ENCODE measurements at regions not wholly inside any gene's neighbourhood (a gene's known extent, or its start where the extent isn't known, plus 50 kb on each side); places are given as distances from the start of the nearest gene placed in this dataset.

DNA sequence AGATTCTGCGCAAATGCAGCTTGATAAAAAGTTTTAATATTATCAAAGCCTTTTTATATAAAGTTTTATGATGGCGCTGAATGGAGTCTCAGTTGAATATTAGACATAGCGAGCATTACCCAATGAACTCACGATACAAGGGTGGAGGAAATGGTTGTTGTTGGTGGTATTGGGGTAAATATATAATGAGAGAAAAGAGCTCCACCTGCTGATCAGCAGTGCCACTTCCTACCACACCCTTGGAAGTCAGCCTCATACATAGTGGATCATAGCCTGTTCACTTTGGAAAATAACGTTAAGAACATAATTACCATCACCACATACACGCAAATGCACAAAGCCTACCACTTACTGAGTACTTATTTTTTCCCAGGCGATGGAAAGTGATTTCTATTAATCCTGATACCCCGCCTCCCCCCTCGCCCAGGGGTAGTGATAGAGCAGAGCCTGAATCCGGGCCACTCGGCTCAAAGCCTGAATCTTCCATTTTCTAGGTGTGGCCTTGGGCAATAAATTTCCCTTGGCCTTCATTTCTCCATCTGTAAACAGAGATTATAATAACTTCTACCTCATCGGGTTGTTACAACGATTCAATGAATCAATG is 358.3 kb downstream of the KLF5 start:
- CTCF ChIA-PET: no interaction called here
- no peak for TF ChIP-seq SIN3A (IDR thresholded peaks at IDR 0.05; ENCODE audit: borderline replicate concordance, insufficient read depth, low read depth, low read length)
- TF ChIP-seq, protein P1, sequence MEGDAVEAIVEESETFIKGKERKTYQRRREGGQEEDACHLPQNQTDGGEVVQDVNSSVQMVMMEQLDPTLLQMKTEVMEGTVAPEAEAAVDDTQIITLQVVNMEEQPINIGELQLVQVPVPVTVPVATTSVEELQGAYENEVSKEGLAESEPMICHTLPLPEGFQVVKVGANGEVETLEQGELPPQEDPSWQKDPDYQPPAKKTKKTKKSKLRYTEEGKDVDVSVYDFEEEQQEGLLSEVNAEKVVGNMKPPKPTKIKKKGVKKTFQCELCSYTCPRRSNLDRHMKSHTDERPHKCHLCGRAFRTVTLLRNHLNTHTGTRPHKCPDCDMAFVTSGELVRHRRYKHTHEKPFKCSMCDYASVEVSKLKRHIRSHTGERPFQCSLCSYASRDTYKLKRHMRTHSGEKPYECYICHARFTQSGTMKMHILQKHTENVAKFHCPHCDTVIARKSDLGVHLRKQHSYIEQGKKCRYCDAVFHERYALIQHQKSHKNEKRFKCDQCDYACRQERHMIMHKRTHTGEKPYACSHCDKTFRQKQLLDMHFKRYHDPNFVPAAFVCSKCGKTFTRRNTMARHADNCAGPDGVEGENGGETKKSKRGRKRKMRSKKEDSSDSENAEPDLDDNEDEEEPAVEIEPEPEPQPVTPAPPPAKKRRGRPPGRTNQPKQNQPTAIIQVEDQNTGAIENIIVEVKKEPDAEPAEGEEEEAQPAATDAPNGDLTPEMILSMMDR (IDR thresholded peaks at IDR 0.05): peak; percentile 37

DNA sequence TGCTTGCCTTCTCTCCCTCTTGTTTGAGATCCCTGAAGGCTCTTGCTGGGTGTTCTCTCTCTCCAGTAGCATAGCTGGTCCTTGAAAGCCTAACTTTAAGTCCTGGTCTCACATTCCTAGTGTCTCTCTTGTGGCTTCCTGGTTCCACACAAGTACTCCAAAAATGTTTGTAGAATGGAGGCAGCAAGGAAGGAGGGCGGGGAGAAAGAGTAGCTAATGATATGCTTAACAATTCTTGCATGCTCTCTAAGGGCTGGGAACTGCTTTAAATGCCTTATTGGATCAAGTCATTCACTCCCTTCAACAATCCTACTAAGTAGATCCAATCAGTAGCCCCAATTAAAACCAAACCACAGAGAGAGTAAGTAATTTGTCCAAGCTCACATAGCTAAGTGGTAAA is 357.3 kb downstream of the KLF5 start:
- CTCF ChIA-PET: no interaction called here

More for the DNA sequence above, 358.3 kb downstream of the KLF5 start:
- in situ Hi-C loops (cut with HindIII; ENCODE audit: low pct_unique_long_range_greater_than_20kb, low sequenced_read_pairs): no loop called here
- no peak for ATAC-seq
- no peaks in the 10 kb centered on the region for H3K9me3 ChIP-seq (ENCODE audit: control insufficient read depth, insufficient read depth, low read depth, low read length)
- DNase-seq (ENCODE audit: low read depth, low spot score): no peak
- no peak overlapping the region for H3K27ac ChIP-seq (ENCODE audit: low read length)
- POLR2A ChIA-PET: no interaction called here
- H3K4me3 ChIP-seq (ENCODE audit: low read depth in 2 of 2, low read length in 2 of 2): no peak overlapping the region
- H3K4me1 ChIP-seq (ENCODE audit: control insufficient read depth, insufficient read depth, low read length): no peaks in the 10 kb centered on the region
- BruUV-seq (replicated peaks): no TSS peak
- H3K36me3 ChIP-seq (ENCODE audit: control insufficient read depth, insufficient read depth, low read length): no peaks in the 10 kb centered on the region
- intact Hi-C loops (cut with micrococcal nuclease; ENCODE audit: unreplicated experiment): no loop called here
- H3K27me3 ChIP-seq (ENCODE audit: control insufficient read depth, insufficient read depth, low read length): no peaks in the 10 kb centered on the region

More for the DNA sequence above, 357.3 kb downstream of the KLF5 start:
- no peaks in the 10 kb centered on the region for H3K9me3 ChIP-seq (ENCODE audit: control insufficient read depth, insufficient read depth, low read depth, low read length)
- POLR2A ChIA-PET: no interaction called here
- H3K36me3 ChIP-seq (ENCODE audit: control insufficient read depth, insufficient read depth, low read length): no peaks in the 10 kb centered on the region
- no peak for DNase-seq (ENCODE audit: low read depth, low spot score)
- no peak overlapping the region for H3K4me3 ChIP-seq (ENCODE audit: low read depth in 2 of 2, low read length in 2 of 2)
- no TSS peak for BruUV-seq (replicated peaks)
- no peaks in the 10 kb centered on the region for H3K4me1 ChIP-seq (ENCODE audit: control insufficient read depth, insufficient read depth, low read length)
- no peak for ATAC-seq
- H3K27me3 ChIP-seq (ENCODE audit: control insufficient read depth, insufficient read depth, low read length): no peaks in the 10 kb centered on the region
- in situ Hi-C loops (cut with HindIII; ENCODE audit: low pct_unique_long_range_greater_than_20kb, low sequenced_read_pairs): no loop called here
- no peak overlapping the region for H3K27ac ChIP-seq (ENCODE audit: low read length)
- intact Hi-C loops (cut with micrococcal nuclease; ENCODE audit: unreplicated experiment): no loop called here
- TF ChIP-seq POLR2AphosphoS5 (IDR thresholded peaks at IDR 0.05; ENCODE audit: low read depth, low read length) (no peak), SIN3A (IDR thresholded peaks at IDR 0.05; ENCODE audit: borderline replicate concordance, insufficient read depth, low read depth, low read length) (no peak), TCF7L2 (IDR thresholded peaks at IDR 0.05; ENCODE audit: low read depth, low read length) (no peak)
- TF ChIP-seq, protein P1 (IDR thresholded peaks at IDR 0.05): no peak
- TF ChIP-seq, protein P2, sequence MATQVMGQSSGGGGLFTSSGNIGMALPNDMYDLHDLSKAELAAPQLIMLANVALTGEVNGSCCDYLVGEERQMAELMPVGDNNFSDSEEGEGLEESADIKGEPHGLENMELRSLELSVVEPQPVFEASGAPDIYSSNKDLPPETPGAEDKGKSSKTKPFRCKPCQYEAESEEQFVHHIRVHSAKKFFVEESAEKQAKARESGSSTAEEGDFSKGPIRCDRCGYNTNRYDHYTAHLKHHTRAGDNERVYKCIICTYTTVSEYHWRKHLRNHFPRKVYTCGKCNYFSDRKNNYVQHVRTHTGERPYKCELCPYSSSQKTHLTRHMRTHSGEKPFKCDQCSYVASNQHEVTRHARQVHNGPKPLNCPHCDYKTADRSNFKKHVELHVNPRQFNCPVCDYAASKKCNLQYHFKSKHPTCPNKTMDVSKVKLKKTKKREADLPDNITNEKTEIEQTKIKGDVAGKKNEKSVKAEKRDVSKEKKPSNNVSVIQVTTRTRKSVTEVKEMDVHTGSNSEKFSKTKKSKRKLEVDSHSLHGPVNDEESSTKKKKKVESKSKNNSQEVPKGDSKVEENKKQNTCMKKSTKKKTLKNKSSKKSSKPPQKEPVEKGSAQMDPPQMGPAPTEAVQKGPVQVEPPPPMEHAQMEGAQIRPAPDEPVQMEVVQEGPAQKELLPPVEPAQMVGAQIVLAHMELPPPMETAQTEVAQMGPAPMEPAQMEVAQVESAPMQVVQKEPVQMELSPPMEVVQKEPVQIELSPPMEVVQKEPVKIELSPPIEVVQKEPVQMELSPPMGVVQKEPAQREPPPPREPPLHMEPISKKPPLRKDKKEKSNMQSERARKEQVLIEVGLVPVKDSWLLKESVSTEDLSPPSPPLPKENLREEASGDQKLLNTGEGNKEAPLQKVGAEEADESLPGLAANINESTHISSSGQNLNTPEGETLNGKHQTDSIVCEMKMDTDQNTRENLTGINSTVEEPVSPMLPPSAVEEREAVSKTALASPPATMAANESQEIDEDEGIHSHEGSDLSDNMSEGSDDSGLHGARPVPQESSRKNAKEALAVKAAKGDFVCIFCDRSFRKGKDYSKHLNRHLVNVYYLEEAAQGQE (IDR thresholded peaks at IDR 0.05; ENCODE audit: insufficient read depth in 1 of 2, low read depth in 2 of 2, low read length in 1 of 2): no peak
